Kasumi-1 (cell line): ENCODE measurements at regions not wholly inside any gene's neighbourhood (a gene's known extent, or its start where the extent isn't known, plus 50 kb on each side); places are given as distances from the start of the nearest gene placed in this dataset.
"Not testable (repeated sequence)": the region's sequence is repeated elsewhere in the genome, so short reads cannot be mapped to it uniquely, and the experiment has no call there.

Experiments used
- DNase-seq, 2 experiments: peaks; one replicate each; lab custom pipeline; 2025; lab: John Stamatoyannopoulos, UW

DNA sequence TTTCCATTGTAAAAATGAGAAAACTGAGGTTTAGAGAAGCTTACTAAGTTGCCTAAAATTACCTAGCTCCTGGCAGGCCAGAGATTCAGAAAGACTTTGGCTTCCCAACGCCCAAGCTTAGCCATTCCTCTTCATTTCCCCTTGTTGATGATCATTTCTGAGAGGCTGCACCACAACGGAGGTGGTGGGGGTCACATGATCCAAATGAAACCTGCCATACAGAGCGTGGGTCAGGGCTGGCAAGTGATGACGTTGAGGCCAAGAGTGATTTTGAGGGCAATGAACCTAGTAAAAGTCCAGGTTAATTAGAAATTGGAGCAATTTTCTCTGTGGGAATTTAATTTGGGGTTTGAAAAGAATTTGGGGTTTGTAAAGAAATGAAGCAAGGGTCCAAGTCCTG is 109.9 kb downstream of the TMEM182 start:
- DNase-seq: no peak

DNA sequence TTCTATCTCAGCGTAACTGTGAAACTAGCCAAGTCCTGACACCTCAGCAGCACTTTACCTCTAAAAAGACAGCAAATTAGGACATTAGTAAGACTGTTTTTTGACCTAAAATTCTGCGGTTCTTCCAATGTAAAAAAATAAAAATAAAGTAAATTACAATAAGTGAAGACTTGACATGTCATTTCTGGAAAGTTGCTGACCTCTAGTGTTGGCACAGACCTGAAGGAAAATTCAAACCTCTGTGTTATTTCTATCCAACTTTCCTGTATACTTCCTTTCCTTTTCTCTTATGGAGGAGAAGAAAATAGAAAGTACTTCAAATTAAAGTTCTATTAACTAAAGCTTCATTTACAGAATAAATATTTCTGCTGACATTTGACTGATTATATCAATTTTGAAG is 110.6 kb downstream of the TMEM182 start:
- DNase-seq: peak in 1 of 2 experiments; percentile 7

GRCh38 chr2:102879513-102879912 is 117.7 kb downstream of the TMEM182 start:
- not testable (repeated sequence) for DNase-seq

DNA sequence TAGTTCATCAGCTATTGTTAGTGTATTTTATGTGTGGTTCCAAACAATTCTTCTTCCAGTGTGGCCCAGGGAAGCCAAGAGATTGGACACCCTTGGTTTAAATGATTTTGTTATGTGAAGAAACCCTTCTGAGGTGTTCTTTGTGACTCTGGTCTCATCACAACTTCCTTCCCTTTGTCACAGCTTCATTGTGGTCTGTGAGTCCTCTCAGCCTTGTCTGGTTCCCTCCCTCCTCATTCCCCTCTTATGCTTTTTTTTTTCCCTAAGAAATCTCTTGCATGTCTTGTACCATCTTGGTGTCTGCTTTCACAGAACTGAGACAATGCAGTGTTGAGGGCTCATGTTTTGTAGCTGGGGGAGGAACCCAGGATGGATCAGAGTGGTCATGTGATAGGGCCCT is 118.9 kb downstream of the TMEM182 start:
- DNase-seq: peak; percentile 59 to 72

DNA sequence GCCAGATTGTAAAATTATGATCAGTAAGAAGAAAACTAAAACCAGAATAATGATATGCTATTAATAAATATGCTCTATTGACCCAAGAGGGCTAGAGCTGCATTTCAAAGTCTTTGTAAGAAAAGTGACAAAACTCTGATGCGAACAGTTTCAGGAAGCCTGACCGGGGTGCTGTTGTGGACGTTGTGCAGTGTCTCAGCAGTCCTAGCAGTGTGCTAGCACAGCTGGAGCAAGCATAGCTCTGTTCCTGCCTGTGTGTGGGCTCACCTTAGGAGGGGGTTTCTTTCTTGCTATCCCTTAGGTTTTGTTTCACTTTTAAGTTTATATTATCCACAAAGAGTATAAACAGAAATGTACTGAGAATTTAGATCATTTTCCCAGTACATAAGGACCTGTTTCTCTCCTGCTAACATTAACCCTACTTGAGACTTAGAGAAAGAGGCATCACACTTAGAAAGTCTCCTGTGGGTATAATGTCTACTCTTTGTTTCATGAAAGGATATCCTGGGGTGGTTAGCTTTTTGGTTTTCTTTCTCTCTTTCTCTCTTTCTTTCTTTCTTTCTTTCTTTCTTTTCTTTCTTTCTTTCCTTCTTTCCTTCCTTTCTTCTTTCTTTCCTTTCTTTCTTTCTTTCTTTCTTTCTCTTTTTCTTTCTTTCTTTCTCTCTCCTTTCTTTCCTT is 124.5 kb downstream of the TMEM182 start:
- peak in 1 of 2 experiments; percentile 8 for DNase-seq

DNA sequence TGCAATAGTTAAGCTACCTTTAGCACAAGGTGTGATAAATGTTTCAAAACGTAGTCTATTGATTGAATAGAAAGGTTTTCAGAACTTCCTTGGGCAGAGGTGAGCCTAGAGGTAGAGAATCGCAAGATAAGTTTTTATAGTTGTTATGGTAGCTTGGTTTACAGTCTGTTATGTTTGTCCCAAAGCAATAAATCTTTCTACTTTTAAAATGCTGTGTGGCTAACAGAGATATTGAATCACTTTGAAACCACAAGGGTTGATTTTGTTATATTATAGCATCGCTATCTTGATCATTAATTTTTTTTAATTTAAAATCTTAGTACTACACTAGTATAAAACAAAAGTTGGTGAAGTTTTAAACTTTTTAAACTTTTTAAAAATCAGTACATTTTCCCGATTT is 126.7 kb downstream of the TMEM182 start:
- no peak for DNase-seq

DNA sequence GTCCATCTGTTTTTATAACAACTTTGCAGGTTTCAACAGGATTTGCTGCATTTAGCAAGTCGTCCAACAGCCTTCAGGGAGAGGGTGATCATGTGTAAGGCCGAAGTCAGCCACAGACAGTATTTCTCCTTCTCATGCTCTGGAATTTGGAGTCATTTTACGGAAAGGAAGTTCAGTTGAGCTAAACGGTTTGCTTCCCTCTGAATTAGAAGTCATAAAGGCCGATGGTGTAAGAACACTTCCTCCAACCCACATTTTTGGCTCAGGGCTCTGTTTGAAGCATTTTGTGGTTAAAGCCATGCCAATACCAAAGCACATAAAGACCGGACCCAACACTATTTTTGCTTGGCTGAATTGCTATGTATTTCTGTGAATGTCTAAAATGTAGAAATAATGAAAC is 129.5 kb downstream of the TMEM182 start:
- peak; percentile 91 to 95 for DNase-seq

GRCh38 chr2:102892698-102893310 is 131.0 kb downstream of the TMEM182 start:
- DNase-seq: no peak

- no peak for DNase-seq
Measured at GRCh38 chr2:102893870-102894269, 132.0 kb downstream of the TMEM182 start.

GRCh38 chr2:102895376-102895775 is 133.5 kb downstream of the TMEM182 start:
- DNase-seq: peak; percentile 63 to 70

GRCh38 chr2:102909240-102909639 is 147.4 kb downstream of the TMEM182 start:
- DNase-seq: not testable (repeated sequence)

- no peak for DNase-seq
Measured at GRCh38 chr2:102910724-102911123, 148.9 kb downstream of the TMEM182 start.

DNA sequence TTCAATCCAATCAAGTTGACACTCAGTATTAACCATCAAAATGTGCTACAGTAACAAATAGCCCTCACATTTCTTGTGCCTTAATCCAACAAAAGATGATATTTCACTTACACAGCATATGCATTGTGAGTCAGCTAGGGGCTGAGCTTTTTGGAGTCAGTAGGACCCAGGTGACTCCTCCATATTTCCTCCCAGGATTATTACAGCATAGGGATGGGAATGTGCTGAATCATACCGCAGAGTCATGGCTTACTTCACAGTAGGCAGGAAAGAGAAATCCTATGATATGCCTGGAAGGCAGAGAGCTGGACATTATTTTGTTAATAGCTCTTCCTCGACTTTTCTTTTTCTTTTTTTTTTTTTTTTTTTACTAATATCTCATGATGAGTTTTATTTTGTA is 153.3 kb downstream of the TMEM182 start:
- DNase-seq: no peak

- no peak for DNase-seq
Measured at GRCh38 chr2:102922321-102922720, 160.5 kb downstream of the TMEM182 start.

GRCh38 chr2:102925003-102925402 is 163.2 kb downstream of the TMEM182 start:
- DNase-seq: no peak

DNA sequence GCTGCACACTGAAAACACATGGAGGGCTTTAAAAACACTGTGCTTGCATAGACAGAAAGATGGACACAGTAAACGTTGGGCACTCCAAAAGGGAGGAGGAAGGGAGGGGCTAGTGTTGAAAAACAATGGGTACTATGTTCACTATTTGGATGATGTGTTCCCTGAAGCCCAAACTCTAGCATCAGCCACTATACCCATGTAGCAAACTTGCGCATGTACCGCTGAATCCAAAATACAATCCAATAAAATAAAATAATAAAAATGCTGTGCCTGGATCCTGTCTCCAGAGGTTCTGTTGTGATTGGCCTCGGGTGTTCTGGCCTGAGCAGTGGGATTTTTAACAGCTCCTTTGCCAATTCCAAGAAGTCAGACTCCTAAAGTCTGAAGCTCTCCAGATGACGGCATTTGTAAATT is 166.0 kb downstream of the TMEM182 start:
- no peak for DNase-seq

DNA sequence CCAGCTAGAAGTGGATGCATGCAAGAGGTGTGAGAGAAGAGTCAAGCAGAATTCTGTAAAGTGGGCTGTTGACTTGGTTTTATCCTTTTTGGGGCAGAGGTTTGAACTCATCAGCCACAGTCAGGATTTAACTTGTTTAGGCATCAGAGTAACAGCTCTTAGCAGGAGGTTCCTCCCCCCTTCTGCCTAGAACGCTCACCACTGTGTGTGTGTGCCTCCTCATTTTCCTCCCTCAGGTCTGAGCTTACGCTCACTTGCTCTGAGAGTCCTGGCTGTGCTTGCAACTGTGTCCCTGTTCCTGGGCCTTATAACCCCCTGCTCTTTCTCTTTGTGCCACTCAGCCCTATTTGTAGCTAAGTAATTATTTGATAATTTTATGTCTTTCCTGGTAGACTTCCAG is 167.9 kb downstream of the TMEM182 start:
- DNase-seq: no peak

DNA sequence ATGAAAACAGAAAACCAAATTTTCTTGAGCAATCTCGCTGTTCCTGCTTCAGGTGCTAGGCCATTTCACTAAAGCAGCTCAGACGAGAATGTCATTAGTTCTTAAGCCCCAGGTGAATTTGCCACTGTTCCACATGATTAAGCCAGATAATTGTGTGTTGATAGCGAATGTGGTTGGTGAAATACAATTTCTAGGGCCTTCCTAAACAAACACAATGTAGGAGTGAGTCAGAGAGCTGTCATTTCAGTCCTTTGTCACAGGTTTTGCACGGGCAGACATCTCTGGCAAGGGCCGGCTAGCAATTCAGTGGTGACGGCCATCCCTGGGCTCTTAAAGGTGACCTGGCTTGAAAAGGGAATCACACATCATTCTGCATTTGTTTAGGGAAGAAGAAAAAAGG is 170.7 kb downstream of the TMEM182 start:
- DNase-seq: no peak

GRCh38 chr2:102939207-102939606 is 177.4 kb downstream of the TMEM182 start:
- no peak for DNase-seq

DNA sequence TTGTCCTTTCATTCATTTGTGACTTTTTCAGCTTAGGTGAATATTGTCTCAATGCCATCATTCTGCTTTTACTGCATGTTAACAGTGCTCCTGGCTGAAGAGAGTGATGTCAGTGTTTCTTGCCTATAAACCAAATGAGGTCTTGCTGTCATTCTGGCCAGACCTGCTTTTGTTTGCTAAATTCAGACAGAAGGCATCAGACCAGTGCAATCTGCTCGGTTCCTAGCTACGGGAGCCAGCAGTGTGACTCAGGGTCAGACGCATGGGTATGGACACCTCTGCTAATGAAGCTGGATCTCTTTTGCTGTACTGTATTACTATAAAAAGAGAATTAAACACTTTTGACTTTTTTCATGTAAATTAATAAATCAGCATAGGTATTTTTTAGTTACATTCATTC is 178.9 kb downstream of the TMEM182 start:
- DNase-seq: no peak

- DNase-seq: no peak
Measured at GRCh38 chr2:102942107-102942506, 180.3 kb downstream of the TMEM182 start.

DNA sequence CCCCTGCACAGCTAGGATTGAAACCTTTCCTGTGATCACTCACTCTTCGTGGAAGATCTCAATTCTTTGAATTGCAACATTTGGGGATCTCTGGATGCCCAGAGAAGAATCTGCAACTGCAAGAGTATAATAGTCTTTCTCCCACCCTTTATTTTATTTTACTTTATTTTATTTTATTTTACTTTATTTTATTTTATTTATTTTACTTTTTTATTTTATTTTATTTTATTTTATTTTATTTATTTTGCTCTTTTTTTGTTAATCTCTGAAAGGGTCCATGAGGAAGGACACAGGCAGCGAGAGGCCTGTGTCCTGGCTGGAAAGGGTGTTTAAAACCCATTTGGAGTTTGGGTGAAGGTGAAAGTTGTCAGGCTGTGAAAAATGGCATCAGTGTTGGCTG is 181.4 kb downstream of the TMEM182 start:
- no peak for DNase-seq

DNA sequence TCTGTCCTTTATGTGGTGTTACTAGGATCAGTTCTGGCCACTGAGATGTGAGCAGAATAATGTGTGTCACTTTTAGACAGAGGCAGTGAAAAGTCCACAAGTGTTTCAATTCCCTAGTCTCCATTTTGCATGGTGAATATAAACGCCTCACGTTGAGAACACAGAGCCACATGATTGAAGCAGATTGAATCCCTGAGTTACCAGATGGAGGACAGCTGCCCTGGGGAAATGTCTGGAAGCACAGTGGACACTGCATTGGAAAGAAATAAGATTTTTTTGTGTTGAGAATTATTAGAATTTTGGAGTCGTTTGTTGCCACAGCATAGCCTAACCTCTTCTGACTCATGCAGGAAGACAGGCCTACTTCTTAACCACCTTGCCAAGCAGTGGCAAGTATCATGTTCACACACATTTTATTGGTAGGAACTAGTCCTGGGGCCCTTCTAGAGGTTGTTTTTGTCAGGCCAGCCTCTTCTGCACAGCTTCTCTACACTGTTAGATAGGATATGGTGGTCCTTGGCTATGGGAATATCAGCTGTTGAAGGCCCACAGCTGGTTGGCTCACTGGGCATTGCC is 188.6 kb downstream of the TMEM182 start:
- DNase-seq: peak; percentile 20 to 40

- no peak for DNase-seq
Measured at GRCh38 chr2:102951249-102951648, 189.4 kb downstream of the TMEM182 start.
